ENCODE measurements at regions not wholly inside any gene's neighbourhood (a gene's known extent, or its start where the extent isn't known, plus 50 kb on each side); places are given as distances from the start of the nearest gene placed in this dataset.
"Not testable (repeated sequence)": the region's sequence is repeated elsewhere in the genome, so short reads cannot be mapped to it uniquely, and the experiment has no call there.

DNA sequence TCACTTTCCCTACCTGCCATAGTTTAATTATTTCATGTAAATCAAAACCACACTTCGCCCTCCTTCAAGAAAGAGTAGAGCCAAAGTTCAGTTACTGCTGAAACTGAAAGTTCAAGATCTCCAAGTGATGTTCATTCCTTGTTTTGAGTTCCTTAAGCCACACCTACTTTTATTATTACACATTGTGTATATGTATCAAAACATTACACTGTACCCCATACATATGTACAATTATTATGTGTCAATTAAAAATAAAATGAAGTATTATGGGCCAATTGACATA is 892.3 kb upstream of the NDST4 start:
- TF ChIP-seq, protein P1, sequence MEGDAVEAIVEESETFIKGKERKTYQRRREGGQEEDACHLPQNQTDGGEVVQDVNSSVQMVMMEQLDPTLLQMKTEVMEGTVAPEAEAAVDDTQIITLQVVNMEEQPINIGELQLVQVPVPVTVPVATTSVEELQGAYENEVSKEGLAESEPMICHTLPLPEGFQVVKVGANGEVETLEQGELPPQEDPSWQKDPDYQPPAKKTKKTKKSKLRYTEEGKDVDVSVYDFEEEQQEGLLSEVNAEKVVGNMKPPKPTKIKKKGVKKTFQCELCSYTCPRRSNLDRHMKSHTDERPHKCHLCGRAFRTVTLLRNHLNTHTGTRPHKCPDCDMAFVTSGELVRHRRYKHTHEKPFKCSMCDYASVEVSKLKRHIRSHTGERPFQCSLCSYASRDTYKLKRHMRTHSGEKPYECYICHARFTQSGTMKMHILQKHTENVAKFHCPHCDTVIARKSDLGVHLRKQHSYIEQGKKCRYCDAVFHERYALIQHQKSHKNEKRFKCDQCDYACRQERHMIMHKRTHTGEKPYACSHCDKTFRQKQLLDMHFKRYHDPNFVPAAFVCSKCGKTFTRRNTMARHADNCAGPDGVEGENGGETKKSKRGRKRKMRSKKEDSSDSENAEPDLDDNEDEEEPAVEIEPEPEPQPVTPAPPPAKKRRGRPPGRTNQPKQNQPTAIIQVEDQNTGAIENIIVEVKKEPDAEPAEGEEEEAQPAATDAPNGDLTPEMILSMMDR (IDR thresholded peaks at IDR 0.05; ENCODE audit: insufficient read depth, missing control alignments) = no peak
- DNase-seq (ENCODE audit: insufficient read length, low spot score) (no peak), FAIRE-seq (no peak)

DNA sequence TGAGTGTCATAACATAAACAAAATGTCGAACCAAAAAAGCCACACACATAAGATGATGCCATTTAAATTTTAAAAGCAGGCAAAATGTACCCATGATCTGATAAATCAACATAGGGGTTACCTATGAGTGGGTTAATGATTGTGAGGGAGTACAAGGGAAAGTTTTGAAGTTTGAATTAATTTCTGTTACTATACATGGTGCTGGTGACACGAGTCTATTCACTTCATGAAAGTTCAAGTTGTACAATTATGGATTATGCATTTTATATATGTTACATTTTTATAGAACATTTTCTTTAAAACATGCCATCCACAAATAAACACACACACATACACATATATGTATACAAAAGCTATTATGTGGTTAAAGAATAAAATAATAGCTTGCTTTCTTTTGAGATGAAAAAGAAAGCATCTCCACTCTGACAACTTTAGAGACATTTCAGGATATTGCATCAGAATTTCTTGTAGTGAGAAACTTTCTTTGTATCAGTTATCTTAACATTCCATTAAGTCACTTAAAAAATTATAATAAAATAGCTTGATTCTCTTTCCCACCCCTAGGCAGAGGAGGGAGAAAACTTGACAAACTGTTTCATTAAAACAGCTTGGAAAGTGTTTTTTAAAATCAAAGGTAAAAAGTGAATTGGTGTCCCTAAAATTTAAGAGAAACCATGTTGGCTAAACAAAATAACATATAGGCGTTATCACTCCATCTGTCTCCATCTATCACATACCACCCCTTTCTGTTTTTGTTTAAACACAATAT is 891.8 kb upstream of the NDST4 start:
- TF ChIP-seq, protein P1 (IDR thresholded peaks at IDR 0.05; ENCODE audit: insufficient read depth, missing control alignments) = no peak
- no peak for FAIRE-seq
- DNase-seq (ENCODE audit: insufficient read length, low spot score) = no peak

DNA sequence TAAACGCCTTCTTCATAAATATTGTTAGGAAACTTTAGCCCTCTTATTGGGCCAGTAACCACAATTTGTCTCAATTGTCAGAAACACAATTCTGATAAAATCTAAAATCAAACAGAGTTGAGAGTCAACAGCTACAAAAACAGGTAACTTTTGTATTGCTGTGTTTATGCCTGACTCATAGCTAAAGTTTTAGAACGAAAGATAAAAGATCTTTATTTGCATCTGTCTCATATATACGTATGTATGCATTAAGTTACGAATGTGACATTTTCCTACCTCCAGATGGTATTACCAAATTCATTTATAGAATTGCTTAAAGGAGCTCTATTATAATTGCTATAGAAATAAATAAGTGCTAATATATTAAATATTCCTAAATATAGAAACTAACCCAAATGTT is 887.9 kb upstream of the NDST4 start:
- DNase-seq (ENCODE audit: insufficient read length, low spot score) = no peak
- TF ChIP-seq, protein P1 (IDR thresholded peaks at IDR 0.05; ENCODE audit: insufficient read depth, missing control alignments) = no peak
- FAIRE-seq = no peak

DNA sequence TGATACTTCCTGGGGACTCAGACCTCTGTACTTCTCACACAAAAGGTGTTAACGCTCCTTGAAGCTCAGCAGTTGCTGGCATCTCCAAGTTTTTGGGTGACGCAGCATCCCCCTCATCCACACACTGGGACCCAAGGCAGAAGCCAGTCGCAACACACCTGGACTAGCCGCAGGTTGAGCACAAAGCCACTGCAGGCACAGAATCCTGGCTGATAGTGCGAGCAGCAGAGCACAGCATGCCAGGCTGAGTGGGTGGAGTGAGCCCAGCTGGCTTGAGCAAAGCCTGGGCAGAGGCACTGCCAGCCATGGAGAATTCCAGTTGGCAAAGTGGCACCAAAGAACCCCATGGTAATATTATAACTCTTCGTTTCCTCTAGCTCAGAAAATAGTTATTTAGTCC is 873.2 kb upstream of the NDST4 start:
- FAIRE-seq (no peak), DNase-seq (ENCODE audit: insufficient read length, low spot score) (no peak)
- TF ChIP-seq, protein P1 (IDR thresholded peaks at IDR 0.05; ENCODE audit: insufficient read depth, missing control alignments) = no peak

DNA sequence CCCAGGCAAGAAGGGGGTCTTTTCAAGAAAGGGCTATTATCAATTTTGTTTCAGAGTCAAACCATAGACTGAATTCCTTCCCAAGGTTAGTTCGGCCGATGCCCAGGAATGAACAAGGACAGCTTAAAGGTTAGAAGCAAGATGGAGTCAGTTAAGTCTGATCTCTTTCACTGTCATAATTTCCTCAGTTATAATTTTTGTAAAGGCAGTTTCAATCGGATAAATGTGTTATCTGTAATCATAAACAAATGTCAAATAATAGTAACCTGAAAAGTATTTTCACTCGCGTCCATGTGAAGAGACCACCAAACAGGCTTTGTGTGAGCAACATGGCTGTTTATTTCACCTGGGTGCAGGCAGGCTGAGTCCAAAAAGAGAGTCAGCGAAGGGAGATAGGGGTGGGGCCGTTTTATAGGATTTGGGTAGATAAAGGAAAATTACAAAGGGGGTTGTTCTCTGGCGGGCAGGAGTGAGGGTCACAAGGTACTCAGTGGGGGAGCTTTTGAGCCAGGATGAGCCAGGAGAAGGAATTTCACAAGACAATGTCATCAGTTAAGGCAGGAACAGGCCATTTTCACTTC is 862.1 kb upstream of the NDST4 start:
- not testable (repeated sequence) for FAIRE-seq; DNase-seq (ENCODE audit: insufficient read length, low spot score)

DNA sequence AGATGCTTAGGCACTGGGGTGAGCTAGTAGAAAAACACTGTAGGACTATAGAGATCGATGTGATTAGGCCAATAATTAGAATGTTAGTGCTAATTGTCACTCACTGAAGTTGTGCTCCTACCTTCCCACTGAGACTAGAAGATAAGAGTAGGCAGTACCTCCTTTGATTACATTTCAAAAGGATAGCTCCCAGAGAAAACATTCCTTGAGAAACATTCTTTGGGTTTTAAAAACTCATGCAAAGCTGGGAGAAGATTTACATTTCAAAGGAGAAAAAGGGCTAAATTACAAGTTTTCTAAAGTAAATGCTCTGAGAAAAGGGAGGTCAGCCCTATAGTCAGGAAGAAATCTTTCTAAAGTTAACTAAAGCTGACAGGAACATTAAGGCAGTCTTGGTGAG is 860.3 kb upstream of the NDST4 start:
- no peak for DNase-seq (ENCODE audit: insufficient read length, low spot score)
- FAIRE-seq = no peak
- TF ChIP-seq, protein P1 (IDR thresholded peaks at IDR 0.05; ENCODE audit: insufficient read depth, missing control alignments) = no peak

DNA sequence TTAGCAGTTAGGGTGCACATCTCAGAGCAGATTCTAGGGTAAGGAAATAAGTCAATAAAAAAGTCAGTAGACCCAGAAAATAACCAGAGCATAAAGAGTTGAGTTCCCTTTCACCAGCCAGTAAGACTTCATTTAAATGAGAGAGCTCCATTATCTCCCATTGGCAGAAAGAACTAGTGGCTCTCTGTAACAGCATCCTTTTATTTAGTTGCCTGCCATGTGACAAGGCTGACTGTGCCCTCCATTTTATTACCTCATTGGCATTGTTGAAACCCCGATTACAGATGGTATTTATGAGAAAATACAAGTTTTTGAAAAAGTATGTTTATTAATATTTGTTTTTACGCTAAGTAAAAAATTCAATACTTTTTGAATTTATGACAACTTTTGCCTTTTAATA is 859.5 kb upstream of the NDST4 start:
- DNase-seq (ENCODE audit: insufficient read length, low spot score) = no peak
- TF ChIP-seq, protein P1 (IDR thresholded peaks at IDR 0.05; ENCODE audit: insufficient read depth, missing control alignments) = no peak
- FAIRE-seq = no peak
